IPS-NIHi7 (cell line): ENCODE measurements at regions not wholly inside any gene's neighbourhood (a gene's known extent, or its start where the extent isn't known, plus 50 kb on each side); places are given as distances from the start of the nearest gene placed in this dataset.

Experiments used
- DNase-seq: peaks from one replicate; pipeline ENCODE4 v3.0.0; 2012; ENCODE audit warnings: mixed read lengths; ENCODE audit errors: extremely low spot score

DNA sequence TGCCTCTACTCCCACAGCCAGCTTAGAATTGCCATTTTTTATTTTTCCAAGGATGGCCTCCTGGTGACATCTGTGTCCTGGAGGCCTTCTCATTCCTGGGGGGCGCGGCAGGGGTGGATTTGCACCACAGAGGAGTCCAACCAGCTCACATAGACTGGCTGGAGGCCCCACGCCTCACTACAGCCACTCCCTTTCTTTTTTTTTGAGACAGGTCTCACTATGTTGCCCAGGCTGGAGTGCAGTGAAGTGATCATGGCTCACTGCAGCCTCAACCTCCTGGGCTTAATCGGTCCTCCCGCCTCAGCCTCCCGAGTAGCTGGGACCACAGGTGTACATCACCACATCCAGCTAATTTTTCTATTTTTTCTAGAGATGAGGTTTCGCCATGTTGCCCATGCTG is 57.6 kb upstream of the DOCK1 start:
- DNase-seq = no peak

DNA sequence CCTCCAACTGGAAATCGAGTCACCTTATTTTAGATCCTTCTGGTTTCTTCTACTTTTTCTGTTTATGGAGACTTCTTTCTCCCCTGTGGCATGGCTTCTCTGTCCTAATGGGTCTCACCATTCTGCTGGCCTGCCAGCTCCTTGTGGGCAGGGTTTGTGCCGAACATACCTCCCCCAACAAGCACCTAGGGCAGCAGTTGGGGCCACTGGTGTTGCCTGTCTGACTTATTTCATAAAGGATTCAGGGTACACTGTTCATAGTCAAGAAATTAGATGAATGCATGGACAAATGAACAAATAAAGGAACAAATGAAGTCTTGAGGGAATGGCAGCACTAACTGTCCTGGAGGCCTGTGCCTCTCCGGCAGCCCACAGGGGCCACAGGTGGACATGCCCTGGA is 55.6 kb upstream of the DOCK1 start:
- DNase-seq = no peak

DNA sequence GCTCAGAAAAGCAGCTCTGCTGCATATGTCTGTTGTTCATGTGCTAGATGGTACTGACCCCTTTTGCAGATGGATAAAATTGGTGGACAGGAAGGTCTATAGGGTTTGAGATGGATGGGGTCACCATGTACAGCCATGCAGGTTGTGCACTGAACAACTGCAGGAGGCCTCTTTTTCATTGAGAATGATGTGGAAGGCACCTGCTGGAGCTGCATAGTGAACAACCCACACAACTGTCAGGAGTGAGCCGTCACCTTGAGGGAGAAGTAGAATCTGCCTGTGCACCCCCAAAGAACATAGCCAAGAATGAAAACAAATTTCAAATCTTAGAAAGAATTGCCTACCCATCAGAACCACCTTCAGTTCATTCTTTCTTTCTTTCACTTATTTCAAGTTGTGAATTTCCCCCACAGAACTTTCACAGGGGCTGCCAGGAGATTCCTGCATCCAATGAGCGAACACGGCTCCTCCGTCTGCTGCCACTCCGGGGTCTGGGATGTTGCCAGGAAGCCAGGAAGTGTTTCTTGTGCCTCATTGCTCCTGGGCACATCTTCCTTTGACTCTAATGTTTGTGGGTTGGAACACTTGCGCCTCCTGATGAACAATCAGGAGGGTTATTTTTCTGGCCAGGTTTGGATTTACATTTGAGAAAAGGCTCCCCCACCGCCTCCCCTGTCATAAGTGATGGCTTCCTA is 53.7 kb upstream of the DOCK1 start:
- DNase-seq = no peak

DNA sequence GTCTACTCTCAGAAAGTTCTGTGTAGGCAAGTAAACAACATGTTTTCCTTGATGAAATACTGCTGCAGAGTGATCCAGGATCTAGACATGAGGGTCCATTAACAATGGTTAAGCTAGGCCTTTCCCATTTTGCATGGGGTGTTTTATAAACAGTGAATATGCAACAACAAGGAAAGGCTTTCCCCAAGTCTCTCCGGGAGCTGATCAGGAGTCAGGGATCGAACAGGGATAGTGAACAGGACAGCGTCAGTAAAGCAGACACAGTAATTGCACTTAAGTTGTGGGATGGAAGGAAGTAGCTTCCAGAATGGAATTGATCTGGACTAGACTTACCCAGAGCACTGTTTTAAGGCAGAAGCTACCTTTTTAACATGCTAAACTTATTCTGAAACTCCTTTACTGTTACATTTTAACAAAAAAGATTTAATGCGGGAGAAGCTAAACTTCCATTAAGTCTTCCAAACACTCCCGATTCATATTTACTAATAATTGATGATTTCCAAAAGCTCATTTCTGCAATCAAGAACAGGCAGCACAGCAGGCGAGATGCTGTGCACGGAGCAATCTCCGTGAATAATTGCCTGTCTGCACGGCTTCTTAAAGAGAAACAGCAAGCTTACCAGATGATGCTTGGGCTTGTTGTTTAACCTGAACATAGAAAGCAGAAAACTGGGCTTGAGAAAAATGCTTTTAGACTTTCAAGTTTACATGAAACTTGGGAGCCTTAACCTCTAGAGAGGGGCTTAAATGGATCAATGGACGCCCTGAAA is 50.3 kb upstream of the DOCK1 start:
- no peak for DNase-seq
